HG02642 (cell line): ENCODE measurements at regions not wholly inside any gene's neighbourhood (a gene's known extent, or its start where the extent isn't known, plus 50 kb on each side); places are given as distances from the start of the nearest gene placed in this dataset.
"Not testable (repeated sequence)": the region's sequence is repeated elsewhere in the genome, so short reads cannot be mapped to it uniquely, and the experiment has no call there.

Experiments
- ATAC-seq: cut with Tn5 transposase; IDR thresholded peaks from one replicate; pipeline ENCODE4 v1.9.1; 2021; ENCODE audit warnings: mild to moderate bottlenecking; ENCODE audit not compliant: unreplicated experiment, poor library complexity

DNA sequence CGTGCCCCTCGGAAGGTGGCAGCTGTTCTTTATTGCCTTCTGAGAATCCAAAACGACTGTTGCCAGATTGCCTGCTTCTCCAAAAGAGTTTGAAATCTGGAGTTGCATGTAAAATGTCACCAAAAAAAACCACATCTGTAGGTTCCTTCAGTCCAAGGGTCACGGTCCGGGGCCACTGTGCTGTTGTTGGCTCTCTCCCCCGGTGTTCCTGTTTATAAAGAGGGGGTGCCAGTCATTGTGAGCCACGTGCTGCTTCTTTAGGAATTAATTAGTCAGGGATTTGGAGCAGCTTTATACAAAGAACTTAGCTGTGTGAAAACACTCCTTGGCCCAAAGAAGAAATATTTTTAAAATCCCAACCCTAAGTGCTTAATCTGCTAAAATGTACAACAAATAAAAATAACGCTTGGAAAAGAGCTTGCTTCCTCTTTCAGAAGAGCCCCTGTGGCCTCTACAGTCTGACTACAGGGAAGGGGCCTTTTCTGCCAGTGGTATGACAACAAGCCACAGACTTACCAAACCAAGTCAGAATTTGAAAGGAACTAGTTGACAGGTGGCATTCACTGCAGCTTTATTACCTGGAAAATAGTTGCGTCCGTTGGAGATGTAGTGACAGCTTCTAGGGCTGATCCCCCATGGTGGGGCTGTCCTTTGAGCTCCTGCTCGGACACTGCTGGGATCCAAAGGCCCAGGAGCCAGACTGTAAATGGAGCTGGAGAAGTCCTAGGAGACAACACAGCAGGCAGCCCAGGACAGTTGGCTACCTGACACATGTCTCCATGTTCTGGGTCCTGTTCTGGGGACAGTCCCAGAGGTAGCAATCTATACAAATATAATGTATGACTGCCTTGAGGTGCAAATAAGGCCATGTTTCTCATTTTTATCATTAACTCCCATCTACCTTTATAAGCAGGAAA is 84.5 kb upstream of the SLC1A4 start:
- ATAC-seq = peak; percentile 57

DNA sequence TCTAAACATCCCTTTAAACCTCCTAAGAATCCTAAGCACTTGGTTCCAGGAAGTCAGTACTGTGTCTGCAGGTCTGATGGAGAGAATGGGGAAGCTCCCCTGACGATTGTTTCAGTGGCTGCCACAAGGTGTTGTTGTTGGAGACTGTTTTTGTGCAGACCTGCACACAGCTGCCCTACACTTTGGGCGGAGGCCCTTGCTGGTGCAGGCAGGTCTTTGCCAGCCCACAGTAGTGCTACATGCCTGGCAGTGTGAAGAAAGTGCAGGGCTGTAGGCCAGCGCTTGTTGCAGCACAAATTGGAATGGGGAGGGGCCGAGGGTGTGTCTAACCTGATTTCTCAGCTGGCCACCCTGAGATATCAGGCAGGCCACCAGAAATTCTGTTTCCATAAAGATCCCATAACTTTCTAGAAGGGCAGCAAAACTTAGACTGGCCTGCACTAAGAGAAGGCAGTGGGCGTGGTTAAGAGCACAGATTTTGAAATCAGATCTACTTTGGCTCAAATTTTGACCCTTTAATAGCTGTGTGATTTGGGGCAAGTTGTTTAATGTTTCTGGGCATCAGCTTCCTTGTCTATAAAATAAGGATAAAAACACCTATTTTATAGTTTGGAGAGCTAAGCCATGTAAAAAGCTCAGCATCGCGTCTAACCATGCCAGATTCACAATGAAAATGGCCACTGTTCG is 83.7 kb upstream of the SLC1A4 start:
- ATAC-seq = no peak

DNA sequence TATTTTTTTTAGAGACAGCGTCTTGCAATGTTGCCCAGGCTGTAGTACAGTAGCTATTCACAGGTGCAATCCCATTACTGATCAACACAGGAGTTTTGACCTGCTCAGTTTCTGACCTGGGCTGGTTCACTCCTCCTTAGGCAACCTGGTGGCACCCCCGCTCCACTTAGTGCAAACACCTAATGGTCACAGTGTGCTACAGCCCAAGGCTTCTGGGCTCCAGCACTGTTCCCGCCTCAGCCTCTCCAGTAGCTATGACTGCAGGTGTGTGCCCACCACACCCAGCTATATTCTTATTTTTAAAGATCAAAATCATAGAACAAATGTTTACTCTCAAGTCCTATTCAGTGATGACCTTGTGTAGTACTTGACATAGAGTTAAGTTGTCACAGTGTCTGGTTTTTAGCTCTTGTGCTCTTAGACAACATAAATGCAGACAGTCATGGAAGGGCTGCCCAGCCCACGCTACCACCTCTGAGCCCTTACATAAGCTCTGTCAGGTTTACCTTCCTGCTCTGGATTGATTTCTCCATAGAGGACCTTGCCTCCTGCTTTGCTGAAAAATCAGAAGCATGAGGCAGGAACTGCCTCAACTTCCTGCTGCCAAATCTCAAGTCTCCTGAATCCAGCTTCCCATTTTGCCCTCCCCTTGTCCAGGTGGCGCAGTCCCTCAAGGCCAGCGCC is 82.2 kb upstream of the SLC1A4 start:
- ATAC-seq = no peak

DNA sequence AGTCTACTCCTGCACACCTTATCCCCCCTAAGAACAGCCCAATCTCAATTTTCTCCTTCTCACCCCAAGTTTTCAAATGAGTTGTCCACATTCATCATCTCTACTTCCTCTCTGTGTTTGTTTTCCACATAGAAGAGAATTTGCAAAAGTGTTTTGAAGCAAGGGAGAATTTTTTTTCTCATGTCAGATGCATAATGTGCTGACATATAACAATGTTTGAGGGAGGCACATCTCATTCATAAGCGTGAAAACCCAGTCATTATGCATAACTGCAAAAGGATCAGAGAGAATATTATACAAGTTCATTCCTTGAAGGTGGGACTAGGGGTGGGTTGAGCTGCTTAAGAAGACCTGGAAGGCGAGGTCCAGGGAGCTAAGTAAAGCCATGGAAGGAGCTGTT is 80.8 kb upstream of the SLC1A4 start:
- ATAC-seq = no peak

DNA sequence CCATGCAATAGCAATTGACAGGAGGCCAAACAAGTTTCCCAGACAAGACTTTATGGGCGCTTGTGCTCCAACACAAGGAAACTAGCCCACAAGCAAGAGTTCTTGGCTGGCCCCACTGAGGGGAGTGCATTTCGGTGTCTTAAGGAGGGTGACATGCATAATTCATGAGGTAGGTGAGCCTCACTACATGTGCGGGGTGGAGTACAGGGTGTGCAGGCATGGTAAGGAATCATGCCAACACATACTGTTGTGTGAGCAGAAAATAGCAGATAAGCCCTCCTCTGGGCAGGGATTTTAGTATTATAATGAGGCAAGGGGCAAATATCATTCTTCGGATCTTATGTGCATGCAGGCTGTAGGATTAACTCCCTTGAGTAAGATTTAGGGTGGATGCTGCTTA is 78.7 kb upstream of the SLC1A4 start:
- no peak for ATAC-seq

DNA sequence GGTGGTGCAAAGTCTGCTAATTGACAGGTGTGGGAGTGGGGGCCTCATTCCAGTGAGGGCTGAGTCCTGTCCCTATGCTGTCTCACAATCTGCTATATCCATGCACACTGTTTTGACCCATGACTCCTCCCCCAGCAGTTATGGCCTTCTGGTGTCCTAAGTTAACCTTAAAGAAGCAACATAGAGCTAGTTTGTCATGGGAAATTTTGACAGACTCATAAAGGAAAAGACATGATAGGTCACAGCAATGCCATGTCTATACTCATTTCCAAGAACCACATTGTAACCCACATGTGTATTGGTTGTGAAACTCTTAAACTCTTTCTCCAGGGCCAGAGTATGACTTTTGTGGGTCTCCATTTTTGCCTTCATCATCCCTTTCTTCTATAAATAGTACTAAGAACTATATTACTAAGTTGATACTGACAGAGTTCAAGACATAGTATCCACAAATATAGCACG is 78.2 kb upstream of the SLC1A4 start:
- ATAC-seq = no peak

DNA sequence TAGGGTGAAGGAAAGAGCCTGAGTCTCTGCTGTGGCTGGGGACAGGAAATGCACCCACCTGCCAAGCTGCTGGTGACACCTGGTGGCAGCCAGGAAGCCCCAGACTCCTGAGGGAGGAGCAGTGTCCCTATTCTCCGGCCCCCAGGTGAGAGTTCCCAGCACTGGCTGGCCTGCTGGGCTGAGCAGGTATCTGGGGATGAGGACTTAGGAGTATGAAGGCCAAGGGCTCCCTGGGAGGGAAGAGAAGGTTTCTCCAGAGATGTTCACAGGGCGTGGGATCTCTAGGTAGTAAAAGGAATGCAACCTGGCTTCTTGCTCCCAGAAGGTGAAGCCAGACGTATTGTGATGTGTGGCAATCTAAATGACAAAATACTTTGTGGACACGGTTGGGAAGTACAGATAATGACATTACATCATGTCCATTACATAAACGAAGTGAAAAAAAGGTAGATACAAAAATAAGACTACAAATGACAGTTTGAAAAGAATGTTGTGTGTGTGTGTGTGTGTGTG is 75.8 kb upstream of the SLC1A4 start:
- ATAC-seq = no peak

DNA sequence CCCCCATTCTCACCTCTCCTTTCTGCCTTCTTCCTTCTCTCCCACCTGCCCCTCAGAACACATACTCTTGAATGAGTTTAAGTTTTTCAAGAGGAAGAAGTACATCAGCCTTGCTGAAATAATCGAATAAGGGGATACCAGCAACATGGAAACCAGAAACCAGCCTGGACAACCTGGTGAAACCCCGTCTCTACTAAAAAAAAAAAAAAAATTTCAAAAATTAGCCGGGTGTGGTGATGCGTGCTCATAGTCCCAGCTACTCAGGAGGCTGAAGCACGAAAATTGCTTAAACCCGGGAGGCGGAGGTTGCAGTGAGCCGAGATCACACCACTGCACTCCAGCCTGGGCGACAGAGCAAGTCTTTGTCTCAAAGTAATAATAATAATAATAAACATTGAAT is 75.0 kb upstream of the SLC1A4 start:
- ATAC-seq = no peak

DNA sequence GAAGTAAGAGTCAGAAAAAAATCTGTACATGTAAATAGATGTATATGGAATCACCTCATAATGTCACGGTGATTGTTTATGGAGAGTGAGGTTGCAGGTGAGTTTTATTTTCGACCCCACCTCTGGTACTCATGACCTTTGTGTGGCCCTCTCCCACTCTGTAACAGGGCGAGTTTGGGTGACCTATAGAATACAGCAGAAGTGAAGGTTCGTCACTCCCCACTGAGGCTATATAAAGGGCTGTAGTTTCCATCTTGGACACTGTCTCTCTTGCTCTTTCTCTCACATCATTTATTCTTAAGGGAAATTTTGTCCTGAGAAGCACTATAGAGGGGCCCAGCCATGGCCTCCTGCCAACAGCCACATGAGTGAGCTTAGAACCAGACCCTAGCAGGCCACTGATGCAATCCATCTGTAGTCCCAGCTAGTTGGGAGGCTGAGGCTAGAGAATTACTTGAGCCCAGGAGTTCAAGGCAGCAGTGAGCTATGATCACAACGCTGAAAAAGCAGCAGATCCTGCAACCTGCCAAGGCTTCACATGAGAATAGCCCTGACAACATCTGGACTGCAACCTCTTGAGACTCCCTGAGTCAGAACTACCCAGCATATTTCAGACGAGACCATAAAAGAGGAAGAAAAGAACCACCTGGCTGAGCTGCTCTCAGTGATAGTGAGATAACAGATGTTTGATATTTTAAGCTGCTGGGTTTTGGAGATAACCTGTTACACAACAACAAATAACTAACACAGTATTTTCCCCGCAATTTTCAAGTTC is 74.3 kb upstream of the SLC1A4 start:
- ATAC-seq = peak; percentile 59

DNA sequence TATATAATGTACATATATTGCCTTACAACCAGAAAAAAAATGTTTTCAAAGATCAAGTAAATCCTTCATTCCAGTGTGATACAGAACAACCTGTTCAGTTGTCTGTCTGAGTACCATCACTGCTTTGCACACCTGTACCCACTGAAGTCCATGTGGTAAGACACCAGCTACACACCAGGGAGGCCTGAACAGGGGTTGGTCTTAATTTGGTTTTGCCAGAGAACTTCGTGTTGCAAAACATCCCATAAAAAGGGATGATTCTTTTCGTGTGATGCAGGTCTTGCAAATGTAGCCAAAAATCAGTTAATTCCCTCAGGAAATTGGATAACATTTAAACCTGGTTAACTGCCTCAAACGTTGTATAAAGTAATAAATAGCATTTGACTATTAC is 73.7 kb upstream of the SLC1A4 start:
- peak; percentile 6 for ATAC-seq

DNA sequence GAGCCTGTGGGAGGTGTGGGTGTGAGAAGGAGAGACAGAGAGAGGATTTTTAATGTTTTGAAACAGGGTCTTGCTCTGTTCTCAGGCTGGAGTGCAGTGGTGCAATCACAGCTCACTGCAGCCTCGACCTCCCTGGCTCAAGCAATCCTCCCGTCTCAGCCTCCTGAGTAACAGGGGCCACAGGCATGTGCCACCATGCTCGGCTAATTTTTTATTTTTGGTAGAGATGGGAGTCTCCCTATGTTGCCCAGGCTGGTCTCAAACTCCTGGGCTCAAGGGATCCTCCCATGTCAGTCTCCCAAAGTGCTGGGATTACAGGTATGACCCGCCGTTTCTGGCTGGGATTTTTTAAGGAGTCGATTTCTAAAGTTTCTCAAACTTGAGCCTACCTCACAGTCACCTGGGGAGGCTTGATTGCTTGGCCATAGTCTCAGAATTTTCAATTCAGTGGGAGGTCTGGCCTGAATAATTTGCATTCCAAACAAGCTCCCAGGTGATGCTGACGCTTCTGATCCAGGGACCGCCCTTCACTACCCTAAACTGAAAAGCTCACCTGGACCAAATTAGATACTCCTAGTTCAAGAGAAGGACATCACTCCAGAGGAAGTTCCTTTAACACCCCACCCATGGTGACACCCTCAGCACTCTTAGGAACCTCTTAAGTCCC is 70.8 kb upstream of the SLC1A4 start:
- no peak for ATAC-seq

DNA sequence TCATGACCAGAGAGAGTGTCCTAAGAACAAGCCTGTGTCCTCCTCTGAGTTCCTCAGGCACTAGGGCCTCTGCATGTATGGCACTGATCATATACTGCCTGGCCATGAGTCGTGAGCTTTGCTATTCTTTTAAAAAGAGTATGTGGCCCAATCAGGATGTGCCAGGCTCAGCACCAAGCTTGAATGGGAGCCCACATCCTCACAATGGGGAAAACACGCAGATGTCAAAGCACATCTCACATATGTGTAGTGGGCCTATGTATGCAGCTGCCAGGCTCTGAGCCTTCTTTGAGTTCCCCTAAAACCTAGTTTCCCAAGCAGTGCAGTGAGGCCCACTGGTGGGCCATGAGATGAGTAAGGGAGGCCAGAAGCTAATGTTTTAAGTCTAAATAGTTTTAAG is 69.9 kb upstream of the SLC1A4 start:
- ATAC-seq = no peak

DNA sequence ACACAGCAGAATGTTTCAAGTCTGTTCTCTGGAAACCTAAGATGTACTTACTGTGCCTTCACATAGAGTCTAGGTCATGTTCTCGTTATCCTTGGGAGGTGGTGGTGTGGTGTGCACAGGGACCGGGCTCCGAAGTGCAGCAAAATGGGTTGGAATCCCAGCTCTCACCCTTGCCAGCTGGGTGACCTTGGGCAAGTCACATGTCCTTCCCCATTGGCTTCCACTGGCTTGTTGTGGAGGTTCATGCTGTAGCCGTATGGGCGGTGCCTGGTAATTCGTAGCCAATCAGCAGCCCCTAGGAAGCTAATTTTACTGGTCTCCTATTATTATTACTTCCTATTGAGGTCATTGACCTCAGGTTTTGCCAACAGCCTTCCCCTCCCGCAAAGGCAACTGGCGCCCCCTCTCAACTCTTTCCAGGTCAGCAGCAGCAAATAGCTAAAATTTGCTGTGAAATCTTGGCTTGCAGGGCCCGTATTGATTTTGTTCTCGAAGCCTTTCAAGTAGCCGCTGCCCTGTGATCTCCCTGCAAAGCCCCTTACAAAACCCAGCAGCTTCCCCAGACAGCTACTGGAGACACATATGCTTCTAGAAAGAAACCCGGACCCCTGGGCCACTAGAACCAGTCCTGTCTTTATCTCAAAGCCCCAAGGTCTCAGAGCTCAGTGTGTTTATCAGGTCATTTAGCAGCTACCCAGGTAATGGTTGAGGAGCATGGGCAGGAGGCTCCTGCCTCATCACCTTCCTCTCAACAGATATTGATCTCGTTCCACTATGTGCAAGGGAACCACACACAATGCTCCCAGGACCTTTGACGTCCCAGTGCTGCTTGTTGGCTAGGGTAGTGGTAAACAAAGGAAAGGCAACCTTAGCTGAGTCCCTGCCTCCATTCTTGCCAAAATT is 66.5 kb upstream of the SLC1A4 start:
- no peak for ATAC-seq

DNA sequence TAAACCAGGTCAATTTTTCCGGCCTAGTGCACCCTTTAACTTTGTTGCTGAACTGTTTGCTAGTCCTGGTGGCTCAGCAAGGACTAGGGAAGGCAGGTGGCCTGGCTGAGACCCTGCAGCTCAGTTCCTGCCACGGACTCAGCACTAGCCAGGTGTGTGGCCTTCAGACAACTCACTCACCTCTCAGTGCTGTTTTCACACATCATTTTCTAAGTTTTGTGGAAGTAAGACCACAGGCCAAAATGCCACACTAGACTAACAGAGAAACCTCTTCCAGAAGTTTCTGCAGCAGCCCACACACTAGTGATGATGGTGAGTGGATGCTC is 65.9 kb upstream of the SLC1A4 start:
- no peak for ATAC-seq

DNA sequence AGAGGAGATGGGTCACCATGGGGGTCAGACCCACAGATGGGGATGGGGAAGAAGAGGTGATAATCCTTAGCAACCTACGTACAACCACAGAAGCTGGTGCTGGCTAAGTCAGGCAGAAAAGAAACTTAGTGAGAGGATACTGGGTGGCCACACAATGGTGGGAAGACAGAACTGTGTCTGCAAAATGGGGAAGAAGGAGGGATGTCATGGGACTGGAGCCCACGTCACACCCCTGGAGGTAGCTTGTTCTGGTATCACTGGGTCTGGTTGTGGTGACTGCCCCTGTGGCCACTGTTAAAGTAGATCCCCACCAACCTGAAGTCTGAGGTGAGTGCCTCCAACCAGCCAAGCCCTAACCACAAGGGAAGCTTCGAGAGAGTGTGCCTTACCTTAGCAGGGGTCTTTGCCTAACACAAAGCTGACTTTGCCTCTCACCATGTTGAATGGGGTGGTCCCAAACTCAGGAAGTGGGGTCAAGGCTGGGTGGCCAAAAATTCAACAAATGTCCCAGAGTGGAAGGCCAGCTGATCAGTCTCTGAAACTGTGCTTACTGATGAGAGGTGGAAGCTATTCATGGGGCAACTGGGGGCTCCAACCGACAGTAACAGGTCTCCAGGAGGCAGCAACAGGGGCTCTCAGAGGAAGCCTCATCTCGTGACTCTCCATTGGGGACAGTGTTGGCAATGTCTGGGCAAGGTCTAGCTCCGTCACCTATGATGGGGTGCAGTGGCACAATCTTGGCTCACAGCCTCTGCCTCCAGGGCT is 64.8 kb upstream of the SLC1A4 start:
- no peak for ATAC-seq

DNA sequence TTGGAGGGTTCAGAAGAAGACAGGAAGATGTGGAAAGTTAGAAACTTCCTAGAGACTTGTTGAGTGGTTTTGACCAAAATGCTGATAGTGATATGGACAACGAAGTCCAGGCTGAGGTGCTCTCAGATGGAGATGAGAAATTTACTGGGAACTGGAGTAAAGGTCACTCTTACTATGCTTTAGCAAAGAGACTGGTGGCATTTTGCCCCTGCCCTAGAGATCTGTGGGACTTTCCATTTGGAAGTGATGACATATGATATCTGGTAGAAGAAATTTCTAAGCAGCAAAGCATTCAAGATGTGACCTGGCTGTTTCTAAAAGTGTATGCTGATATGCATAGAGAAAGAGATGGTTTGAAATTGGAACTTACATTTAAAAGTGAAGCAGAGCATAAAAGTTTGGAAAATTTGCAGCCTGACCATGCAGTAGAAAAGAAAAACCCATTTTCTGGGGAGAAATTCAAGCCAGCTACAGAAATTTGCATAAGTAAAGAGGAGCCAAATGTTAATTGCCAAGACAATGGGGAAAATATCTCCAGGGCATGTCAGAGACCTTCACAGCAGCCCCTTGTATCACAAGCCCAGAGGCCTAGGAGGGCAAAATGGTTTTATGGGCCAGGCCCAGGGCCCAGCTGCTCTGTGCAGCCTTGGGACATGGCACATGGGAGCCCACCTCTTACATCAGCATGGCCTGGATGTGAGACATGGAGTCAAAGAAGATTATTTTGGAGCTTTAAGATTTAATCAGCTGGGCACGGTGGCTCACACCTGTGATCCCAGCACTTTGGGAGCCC is 63.1 kb upstream of the SLC1A4 start:
- ATAC-seq = not testable (repeated sequence)

DNA sequence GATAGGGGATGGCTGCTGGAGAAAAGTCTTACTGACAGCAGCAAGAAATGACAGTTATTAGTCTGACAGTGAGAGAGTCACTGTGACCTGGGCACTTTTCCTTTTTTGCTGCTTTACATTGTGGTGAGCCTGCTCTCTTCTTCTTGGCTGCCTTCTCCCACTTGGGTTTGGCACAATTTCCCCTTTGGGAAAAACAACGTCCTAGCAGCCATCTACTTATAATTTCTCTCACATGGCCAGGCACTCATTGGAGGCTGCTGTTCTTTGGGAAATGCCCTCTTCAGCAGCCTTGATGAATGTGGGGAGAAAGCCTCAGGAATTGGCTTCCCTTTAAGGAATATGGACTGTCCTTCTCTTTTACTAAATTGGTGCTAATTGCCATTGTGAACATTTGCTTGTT is 60.4 kb upstream of the SLC1A4 start:
- ATAC-seq = no peak
